ENCODE measurements at regions not wholly inside any gene's neighbourhood (a gene's known extent, or its start where the extent isn't known, plus 50 kb on each side); places are given as distances from the start of the nearest gene placed in this dataset.

GRCh38 chr17:69944406-69944805, 130.6 kb upstream of the KCNJ16 start (continued):
- no peak for TF ChIP-seq BCLAF1 (IDR thresholded peaks at IDR 0.05; ENCODE audit: borderline replicate concordance in 1 of 2, control insufficient read depth in 1 of 2, low read depth in 2 of 2, low read length in 1 of 2)
- no peak for TF ChIP-seq HOXB6 (CRISPR knock-in tag; IDR thresholded peaks at IDR 0.05; ENCODE audit: borderline replicate concordance)
- no peak for TF ChIP-seq KAT8 (IDR thresholded peaks at IDR 0.05; ENCODE audit: low read depth)
- no peak for TF ChIP-seq GTF2E2 (tag; IDR thresholded peaks at IDR 0.05)
- no peak for TF ChIP-seq ATF1 (CRISPR knock-in tag; IDR thresholded peaks at IDR 0.05)
- TF ChIP-seq ATF1 (tag; IDR thresholded peaks at IDR 0.05), result no peak

- peaks cover 0 to 1% of the 10 kb centered on the region in 2 experiments; a peak in 2 of 5 replicates for H3K4me1 ChIP-seq (replicated peaks in 1 of 2; ENCODE audit: control insufficient read depth in 2 of 2, insufficient read depth in 2 of 2, low read length in 2 of 2)
- BruUV-seq (replicated peaks), result no TSS peak
- in situ Hi-C loops (cut with MboI), result no loop called here
These were observed 129.3 kb upstream of the KCNJ16 start for GRCh38 chr17:69945698-69946185.

More at GRCh38 chr17:69945698-69946185, 129.3 kb upstream of the KCNJ16 start:
- intact Hi-C loops (cut with micrococcal nuclease), result no loop called here
- ChIA-PET POLR2A (no interaction called here), CTCF (ENCODE audit: low intra/inter-chr PET ratio) (no interaction called here)
- Histone ChIP-seq H3K36me3 (ENCODE audit: control insufficient read depth, insufficient read depth, low read length) (no peaks in the 10 kb centered on the region), H3K4me3 (no peak overlapping the region), H3K9me1 (ENCODE audit: control insufficient read depth, insufficient read depth, low read length) (no peaks in the 10 kb centered on the region), H3K4me2 (ENCODE audit: insufficient read depth, low read length) (no peak overlapping the region), H3K9ac (ENCODE audit: insufficient read depth in 1 of 2, low read depth in 2 of 2, low read length in 2 of 2) (no peak overlapping the region), H3K9me3 (replicated peaks; ENCODE audit: control insufficient read depth, insufficient read depth, low read depth, low read length) (no peaks in the 10 kb centered on the region), H3K27me3 (ENCODE audit: control insufficient read depth in 2 of 2, insufficient read depth in 2 of 2, low read length in 2 of 2) (no peaks in the 10 kb centered on the region), H3K27ac (ENCODE audit: extremely low read depth, low read depth, low read length) (no peak overlapping the region), H4K20me1 (replicated peaks; ENCODE audit: control insufficient read depth, insufficient read depth, low read length) (no peaks in the 10 kb centered on the region), H2AFZ (ENCODE audit: low read depth, low read length) (peak overlapping the region; percentile 62), H3K79me2 (ENCODE audit: control insufficient read depth, insufficient read depth, low read length) (no peaks in the 10 kb centered on the region)
- TF ChIP-seq ZNF445 (CRISPR knock-in tag; IDR thresholded peaks at IDR 0.05; ENCODE audit: low read depth) (no peak), SAFB2 (IDR thresholded peaks at IDR 0.05; ENCODE audit: borderline replicate concordance, low read depth, low read length, severe bottlenecking) (no peak)
- DNase-seq (ENCODE audit: extremely low read depth in 1 of 4, low spot score in 3 of 4), result no peak
- no peak for ATAC-seq
- peak; percentile 44 for FAIRE-seq
- 24% methylated on average over 3 of the region's 3 CpGs for WGBS (ENCODE audit: insufficient coverage, low coverage, missing lambda C conversion rate)

All from K562 (cell line).